GM12892 (cell line): ENCODE measurements at regions not wholly inside any gene's neighbourhood (a gene's known extent, or its start where the extent isn't known, plus 50 kb on each side); places are given as distances from the start of the nearest gene placed in this dataset.

Experiments
- POLR2A ChIP-seq: IDR thresholded peaks from 2 replicates; pipeline ENCODE4 v1.6.1; 2011; ENCODE audit warnings: low read depth, low read length, control low read depth
- POLR2AphosphoS5 ChIP-seq: IDR thresholded peaks from 2 replicates; pipeline ENCODE4 v1.6.1; 2011; ENCODE audit warnings: low read depth, low read length, control low read depth
- TAF1 ChIP-seq: IDR thresholded peaks from 2 replicates; pipeline ENCODE4 v1.6.1; 2011; ENCODE audit warnings: low read depth, mild to moderate bottlenecking, control low read depth, low read length, borderline replicate concordance

DNA sequence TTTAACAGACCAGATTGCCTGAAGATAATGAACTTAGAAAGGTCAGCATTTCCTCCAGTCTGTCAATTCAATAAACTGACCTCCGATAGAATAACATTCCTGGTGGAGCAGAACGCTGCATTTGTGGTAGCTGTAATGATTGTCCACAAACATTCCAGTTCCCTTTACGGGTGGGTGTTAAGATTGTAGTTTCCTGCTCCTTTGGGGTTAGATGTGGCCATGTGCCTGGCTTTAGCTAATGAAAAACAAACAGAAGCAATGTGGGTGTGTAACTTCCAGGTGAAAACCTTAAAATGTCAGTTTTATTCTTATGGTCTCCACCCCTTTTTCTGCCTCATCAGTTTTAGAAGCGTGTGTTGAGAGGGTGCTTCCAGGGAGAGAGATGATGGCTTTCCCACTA is 217.3 kb upstream of the CRY1 start:
- no peak for TF ChIP-seq POLR2A
- no peak for TF ChIP-seq POLR2AphosphoS5
- no peak for TF ChIP-seq TAF1
